MM.1S (cell line): ENCODE measurements at regions not wholly inside any gene's neighbourhood (a gene's known extent, or its start where the extent isn't known, plus 50 kb on each side); places are given as distances from the start of the nearest gene placed in this dataset.

Experiments
- CTCF ChIP-seq: fragments of 300-600 bp; sonication (generic); IDR thresholded peaks from 2 replicates; pipeline ENCODE4 v1.5.1; 2016; ENCODE audit warnings: antibody characterized with exemption, low read length, mixed read lengths
- EZH2 ChIP-seq: fragments of 300-600 bp; sonication (generic); optimal IDR thresholded peaks from 2 replicates; pipeline ENCODE3; 2017; ENCODE audit warnings: low read depth, mild to moderate bottlenecking, antibody characterized with exemption, low read length, mixed read lengths

- TF ChIP-seq CTCF = no peak
- no peak for TF ChIP-seq EZH2
These were observed 1512.0 kb downstream of the SLITRK1 start for GRCh38 chr13:82370316-82370715.
